Keratinocyte (primary cell): ENCODE measurements at regions not wholly inside any gene's neighbourhood (a gene's known extent, or its start where the extent isn't known, plus 50 kb on each side); places are given as distances from the start of the nearest gene placed in this dataset.

Experiments
- DNase-seq: peaks from one replicate; pipeline ENCODE4 v3.0.0-alpha.2; 2011; ENCODE audit warnings: low read depth, missing footprints, low spot score
- FAIRE-seq: peaks from 2 replicates; lab custom pipeline; 2011; peaks lifted over from hg19 to GRCh38; lab: Jason Lieb, UNC
- H2AFZ ChIP-seq: 2 replicates; pipeline ENCODE4 v1.6.0; 2012; ENCODE audit warnings: low read length, control low read depth, inconsistent platforms; ENCODE audit not compliant: control insufficient read depth
- H3K27ac ChIP-seq: 2 replicates; pipeline ENCODE4 v1.5.1; 2011; ENCODE audit warnings: low read length; ENCODE audit not compliant: control insufficient read depth, insufficient read depth
- H3K27me3 ChIP-seq: 3 replicates; pipeline ENCODE4 v1.6.0; 2011; ENCODE audit warnings: low read length; ENCODE audit not compliant: control insufficient read depth, insufficient read depth; ENCODE audit errors: extremely low read depth
- H3K36me3 ChIP-seq, 2 experiments: 2 replicates in 1 of 2; 3 replicates in 1 of 2; pipeline ENCODE4 v1.5.1; 2011; ENCODE audit warnings: low read length in 2 of 2, mild to moderate bottlenecking in 1 of 2; ENCODE audit not compliant: control insufficient read depth in 2 of 2, insufficient read depth in 2 of 2; ENCODE audit errors: extremely low read depth in 1 of 2
- H3K4me1 ChIP-seq: 3 replicates; pipeline ENCODE4 v1.5.1; 2011; ENCODE audit warnings: low read length; ENCODE audit not compliant: control insufficient read depth, insufficient read depth; ENCODE audit errors: extremely low read depth
- H3K4me2 ChIP-seq: 3 replicates; pipeline ENCODE4 v1.6.0; 2011; ENCODE audit warnings: low read depth, low read length; ENCODE audit not compliant: control insufficient read depth, insufficient read depth; ENCODE audit errors: extremely low read depth
- H3K4me3 ChIP-seq, 3 experiments: fragments of 200-600 bp in 1 of 3; sonication (generic) in 1 of 3; 2 replicates in 2 of 3; 3 replicates in 1 of 3; pipeline ENCODE4 v1.5.1; 2011 to 2016; ENCODE audit warnings: low read length in 3 of 3, mild to moderate bottlenecking in 3 of 3, control low read depth in 2 of 3, inconsistent platforms in 1 of 3, low read depth in 1 of 3, mixed read lengths in 1 of 3, mixed run types in 1 of 3, moderate library complexity in 1 of 3; ENCODE audit not compliant: control insufficient read depth in 2 of 3, insufficient read depth in 2 of 3; ENCODE audit errors: extremely low read depth in 1 of 3
- H3K79me2 ChIP-seq: 2 replicates; pipeline ENCODE4 v1.6.0; 2012; ENCODE audit warnings: low read length; ENCODE audit not compliant: control insufficient read depth, insufficient read depth
- H3K9ac ChIP-seq: 3 replicates; pipeline ENCODE4 v1.6.0; 2011; ENCODE audit warnings: low read length; ENCODE audit not compliant: control insufficient read depth, insufficient read depth; ENCODE audit errors: extremely low read depth
- H3K9me1 ChIP-seq: 3 replicates; pipeline ENCODE4 v1.6.0; 2011; ENCODE audit warnings: low read length; ENCODE audit not compliant: control insufficient read depth, insufficient read depth; ENCODE audit errors: extremely low read depth
- H3K9me3 ChIP-seq: 2 replicates; pipeline ENCODE4 v1.5.1; 2012; ENCODE audit warnings: low read depth, low read length; ENCODE audit not compliant: control insufficient read depth
- H4K20me1 ChIP-seq: 3 replicates; pipeline ENCODE4 v1.6.0; 2011; ENCODE audit warnings: low read length; ENCODE audit not compliant: control insufficient read depth, insufficient read depth; ENCODE audit errors: extremely low read depth
- CTCF ChIP-seq, 3 experiments: IDR thresholded peaks in 1 of 3; conservative IDR thresholded peaks in 1 of 3; optimal IDR thresholded peaks in 1 of 3; 2 replicates in 2 of 3; 3 replicates in 1 of 3; pipeline versions ENCODE3 to v1.5.1; 2011; ENCODE audit warnings: low read length in 3 of 3, mild to moderate bottlenecking in 3 of 3, moderate library complexity in 2 of 3, control low read depth in 1 of 3, inconsistent platforms in 1 of 3; ENCODE audit not compliant: insufficient read depth in 2 of 3; ENCODE audit errors: extremely low read depth in 1 of 3
- EZH2 ChIP-seq: IDR thresholded peaks from one replicate; pipeline ENCODE4 v1.6.1; 2012; ENCODE audit warnings: inconsistent platforms, mild to moderate bottlenecking, low read length, moderate library complexity
- dilution Hi-C: fragments of 300-500 bp; cut with MboI; formaldehyde crosslinking; loops from one replicate; pipeline ENCODE4 v1.7.0; 2020; ENCODE audit warnings: low sequenced_read_pairs; ENCODE audit not compliant: extremely low pct_ligation_motif_present

- no peak overlapping the region for H3K9ac ChIP-seq
- TF ChIP-seq EZH2 (no peak), CTCF (optimal IDR thresholded peaks at IDR 0.05 in 1 of 3, IDR thresholded peaks at IDR 0.05 in 1 of 3, conservative IDR thresholded peaks at IDR 0.05 in 1 of 3; ENCODE audit: extremely low read depth in 1 of 3, insufficient read depth in 2 of 3, low read length in 3 of 3) (no peak)
- DNase-seq (no peak), FAIRE-seq (no peak)
- no peaks in the 10 kb centered on the region for H3K79me2 ChIP-seq
- H4K20me1 ChIP-seq: no peaks in the 10 kb centered on the region
- dilution Hi-C loops: no loop called here
- H3K27me3 ChIP-seq: no peaks in the 10 kb centered on the region
- peak overlapping the region; percentile 11 for H3K27ac ChIP-seq
- no peaks in the 10 kb centered on the region for H3K36me3 ChIP-seq
- peaks cover 5% of the 10 kb centered on the region for H3K9me3 ChIP-seq
- no peak overlapping the region for H2AFZ ChIP-seq
- peak overlapping the region; percentile 50 for H3K4me2 ChIP-seq
- H3K9me1 ChIP-seq: no peaks in the 10 kb centered on the region
- peaks cover 27% of the 10 kb centered on the region for H3K4me1 ChIP-seq
- no peak overlapping the region for H3K4me3 ChIP-seq
These were observed 340.8 kb downstream of the NPHP4 start for GRCh38 chr1:5651473-5651872.

- no peak overlapping the region for H3K27ac ChIP-seq
- H3K4me1 ChIP-seq: peaks cover 27% of the 10 kb centered on the region
- peaks cover 5% of the 10 kb centered on the region for H3K9me3 ChIP-seq
- FAIRE-seq (no peak), DNase-seq (no peak)
- H3K36me3 ChIP-seq: no peaks in the 10 kb centered on the region
- no peaks in the 10 kb centered on the region for H3K79me2 ChIP-seq
- H3K9ac ChIP-seq: no peak overlapping the region
- H2AFZ ChIP-seq: no peak overlapping the region
- H3K4me2 ChIP-seq: no peak overlapping the region
- no peaks in the 10 kb centered on the region for H3K27me3 ChIP-seq
- H3K9me1 ChIP-seq: no peaks in the 10 kb centered on the region
- dilution Hi-C loops: no loop called here
- TF ChIP-seq EZH2: no peak
- no peak for TF ChIP-seq CTCF (optimal IDR thresholded peaks at IDR 0.05 in 1 of 3, IDR thresholded peaks at IDR 0.05 in 1 of 3, conservative IDR thresholded peaks at IDR 0.05 in 1 of 3; ENCODE audit: extremely low read depth in 1 of 3, insufficient read depth in 2 of 3, low read length in 3 of 3)
- no peaks in the 10 kb centered on the region for H4K20me1 ChIP-seq
- no peak overlapping the region for H3K4me3 ChIP-seq
These were observed 341.2 kb downstream of the NPHP4 start for GRCh38 chr1:5651027-5651410.
